ENCODE measurements at regions not wholly inside any gene's neighbourhood (a gene's known extent, or its start where the extent isn't known, plus 50 kb on each side); places are given as distances from the start of the nearest gene placed in this dataset.

- TF ChIP-seq, protein P1, sequence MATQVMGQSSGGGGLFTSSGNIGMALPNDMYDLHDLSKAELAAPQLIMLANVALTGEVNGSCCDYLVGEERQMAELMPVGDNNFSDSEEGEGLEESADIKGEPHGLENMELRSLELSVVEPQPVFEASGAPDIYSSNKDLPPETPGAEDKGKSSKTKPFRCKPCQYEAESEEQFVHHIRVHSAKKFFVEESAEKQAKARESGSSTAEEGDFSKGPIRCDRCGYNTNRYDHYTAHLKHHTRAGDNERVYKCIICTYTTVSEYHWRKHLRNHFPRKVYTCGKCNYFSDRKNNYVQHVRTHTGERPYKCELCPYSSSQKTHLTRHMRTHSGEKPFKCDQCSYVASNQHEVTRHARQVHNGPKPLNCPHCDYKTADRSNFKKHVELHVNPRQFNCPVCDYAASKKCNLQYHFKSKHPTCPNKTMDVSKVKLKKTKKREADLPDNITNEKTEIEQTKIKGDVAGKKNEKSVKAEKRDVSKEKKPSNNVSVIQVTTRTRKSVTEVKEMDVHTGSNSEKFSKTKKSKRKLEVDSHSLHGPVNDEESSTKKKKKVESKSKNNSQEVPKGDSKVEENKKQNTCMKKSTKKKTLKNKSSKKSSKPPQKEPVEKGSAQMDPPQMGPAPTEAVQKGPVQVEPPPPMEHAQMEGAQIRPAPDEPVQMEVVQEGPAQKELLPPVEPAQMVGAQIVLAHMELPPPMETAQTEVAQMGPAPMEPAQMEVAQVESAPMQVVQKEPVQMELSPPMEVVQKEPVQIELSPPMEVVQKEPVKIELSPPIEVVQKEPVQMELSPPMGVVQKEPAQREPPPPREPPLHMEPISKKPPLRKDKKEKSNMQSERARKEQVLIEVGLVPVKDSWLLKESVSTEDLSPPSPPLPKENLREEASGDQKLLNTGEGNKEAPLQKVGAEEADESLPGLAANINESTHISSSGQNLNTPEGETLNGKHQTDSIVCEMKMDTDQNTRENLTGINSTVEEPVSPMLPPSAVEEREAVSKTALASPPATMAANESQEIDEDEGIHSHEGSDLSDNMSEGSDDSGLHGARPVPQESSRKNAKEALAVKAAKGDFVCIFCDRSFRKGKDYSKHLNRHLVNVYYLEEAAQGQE (IDR thresholded peaks at IDR 0.05; ENCODE audit: insufficient replicate concordance, low read depth) = no peak
- TF ChIP-seq, protein P2, sequence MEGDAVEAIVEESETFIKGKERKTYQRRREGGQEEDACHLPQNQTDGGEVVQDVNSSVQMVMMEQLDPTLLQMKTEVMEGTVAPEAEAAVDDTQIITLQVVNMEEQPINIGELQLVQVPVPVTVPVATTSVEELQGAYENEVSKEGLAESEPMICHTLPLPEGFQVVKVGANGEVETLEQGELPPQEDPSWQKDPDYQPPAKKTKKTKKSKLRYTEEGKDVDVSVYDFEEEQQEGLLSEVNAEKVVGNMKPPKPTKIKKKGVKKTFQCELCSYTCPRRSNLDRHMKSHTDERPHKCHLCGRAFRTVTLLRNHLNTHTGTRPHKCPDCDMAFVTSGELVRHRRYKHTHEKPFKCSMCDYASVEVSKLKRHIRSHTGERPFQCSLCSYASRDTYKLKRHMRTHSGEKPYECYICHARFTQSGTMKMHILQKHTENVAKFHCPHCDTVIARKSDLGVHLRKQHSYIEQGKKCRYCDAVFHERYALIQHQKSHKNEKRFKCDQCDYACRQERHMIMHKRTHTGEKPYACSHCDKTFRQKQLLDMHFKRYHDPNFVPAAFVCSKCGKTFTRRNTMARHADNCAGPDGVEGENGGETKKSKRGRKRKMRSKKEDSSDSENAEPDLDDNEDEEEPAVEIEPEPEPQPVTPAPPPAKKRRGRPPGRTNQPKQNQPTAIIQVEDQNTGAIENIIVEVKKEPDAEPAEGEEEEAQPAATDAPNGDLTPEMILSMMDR (IDR thresholded peaks at IDR 0.05; ENCODE audit: insufficient read depth, low read length) = no peak
- TF ChIP-seq POLR2AphosphoS5 (IDR thresholded peaks at IDR 0.05; ENCODE audit: low read depth) = no peak
Observed at GRCh38 chr2:128559533-128560515, 241.2 kb upstream of the HS6ST1 start.

Data from HL-60 (cell line).